ENCODE measurements at regions not wholly inside any gene's neighbourhood (a gene's known extent, or its start where the extent isn't known, plus 50 kb on each side); places are given as distances from the start of the nearest gene placed in this dataset.

DNA sequence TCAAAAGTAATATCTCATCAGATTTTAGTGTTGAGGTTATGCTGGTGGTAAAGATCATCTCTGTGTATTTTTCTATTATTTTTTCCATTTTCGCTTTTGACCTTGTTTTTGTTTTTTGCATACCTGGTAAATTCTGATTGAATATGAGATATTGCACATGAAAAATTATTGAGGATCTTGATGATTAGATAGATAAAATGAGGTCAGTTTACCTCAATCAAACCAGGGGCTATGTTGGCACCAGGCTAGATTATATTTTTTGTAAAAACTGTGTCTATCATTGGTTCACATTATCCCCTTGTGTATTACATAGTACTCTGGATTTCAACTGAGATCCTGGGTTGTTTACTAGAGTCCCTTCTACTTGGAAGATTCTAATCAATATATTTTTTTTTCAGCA lies 774.9 kb upstream of the ZNF608 start (continued):
- TF ChIP-seq, protein P1, sequence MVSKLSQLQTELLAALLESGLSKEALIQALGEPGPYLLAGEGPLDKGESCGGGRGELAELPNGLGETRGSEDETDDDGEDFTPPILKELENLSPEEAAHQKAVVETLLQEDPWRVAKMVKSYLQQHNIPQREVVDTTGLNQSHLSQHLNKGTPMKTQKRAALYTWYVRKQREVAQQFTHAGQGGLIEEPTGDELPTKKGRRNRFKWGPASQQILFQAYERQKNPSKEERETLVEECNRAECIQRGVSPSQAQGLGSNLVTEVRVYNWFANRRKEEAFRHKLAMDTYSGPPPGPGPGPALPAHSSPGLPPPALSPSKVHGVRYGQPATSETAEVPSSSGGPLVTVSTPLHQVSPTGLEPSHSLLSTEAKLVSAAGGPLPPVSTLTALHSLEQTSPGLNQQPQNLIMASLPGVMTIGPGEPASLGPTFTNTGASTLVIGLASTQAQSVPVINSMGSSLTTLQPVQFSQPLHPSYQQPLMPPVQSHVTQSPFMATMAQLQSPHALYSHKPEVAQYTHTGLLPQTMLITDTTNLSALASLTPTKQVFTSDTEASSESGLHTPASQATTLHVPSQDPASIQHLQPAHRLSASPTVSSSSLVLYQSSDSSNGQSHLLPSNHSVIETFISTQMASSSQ (IDR thresholded peaks at IDR 0.05; ENCODE audit: low read depth): no peak
- TF ChIP-seq, protein P1 (CRISPR knock-in tag; IDR thresholded peaks at IDR 0.05; ENCODE audit: borderline replicate concordance): no peak
- TF ChIP-seq ZSCAN12 (CRISPR knock-in tag; IDR thresholded peaks at IDR 0.05) (no peak), MED13 (CRISPR knock-in tag; IDR thresholded peaks at IDR 0.05) (no peak), SRSF1 (optimal IDR thresholded peaks at IDR 0.05; ENCODE audit: low read depth, low read length) (no peak), ZFAT (CRISPR knock-in tag; conservative IDR thresholded peaks at IDR 0.05) (no peak), ARNTL (CRISPR knock-in tag; IDR thresholded peaks at IDR 0.05) (no peak)
- TF ChIP-seq, protein P2, sequence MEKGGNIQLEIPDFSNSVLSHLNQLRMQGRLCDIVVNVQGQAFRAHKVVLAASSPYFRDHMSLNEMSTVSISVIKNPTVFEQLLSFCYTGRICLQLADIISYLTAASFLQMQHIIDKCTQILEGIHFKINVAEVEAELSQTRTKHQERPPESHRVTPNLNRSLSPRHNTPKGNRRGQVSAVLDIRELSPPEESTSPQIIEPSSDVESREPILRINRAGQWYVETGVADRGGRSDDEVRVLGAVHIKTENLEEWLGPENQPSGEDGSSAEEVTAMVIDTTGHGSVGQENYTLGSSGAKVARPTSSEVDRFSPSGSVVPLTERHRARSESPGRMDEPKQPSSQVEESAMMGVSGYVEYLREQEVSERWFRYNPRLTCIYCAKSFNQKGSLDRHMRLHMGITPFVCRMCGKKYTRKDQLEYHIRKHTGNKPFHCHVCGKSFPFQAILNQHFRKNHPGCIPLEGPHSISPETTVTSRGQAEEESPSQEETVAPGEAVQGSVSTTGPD (CRISPR knock-in tag; IDR thresholded peaks at IDR 0.05): no peak

DNA sequence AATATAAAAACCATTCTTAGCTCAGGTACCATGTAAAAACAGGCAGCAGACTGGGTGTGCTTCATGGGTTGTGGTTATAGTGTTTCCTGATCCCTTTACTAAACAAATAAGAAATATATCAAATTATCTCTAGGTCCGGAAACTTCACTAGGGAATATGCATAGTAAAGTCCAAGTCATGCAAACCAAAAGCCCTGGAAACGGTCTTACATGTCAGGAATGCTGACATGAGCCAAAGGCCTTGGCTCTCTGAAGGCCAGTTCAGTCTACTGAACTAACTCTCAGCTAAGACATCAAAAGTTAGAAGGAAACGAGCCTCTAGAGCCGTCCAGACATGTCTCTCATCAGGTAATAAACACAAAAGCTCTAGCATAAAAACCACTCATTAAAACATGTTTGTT lies 778.9 kb upstream of the ZNF608 start:
- CTCF ChIA-PET (ENCODE audit: low intra/inter-chr PET ratio, low total read pairs): no interaction called here
- no peak overlapping the region for H3K4me2 ChIP-seq (ENCODE audit: low read depth, low read length)
- no TSS peak for BruUV-seq (replicated peaks)
- no peaks in the 10 kb centered on the region for H3K36me3 ChIP-seq (replicated peaks in 1 of 2; ENCODE audit: control insufficient read depth in 1 of 2, insufficient read depth in 2 of 2, low read length in 2 of 2)
- DNase-seq (ENCODE audit: low spot score): no peak
- no peak overlapping the region for H2AFZ ChIP-seq (ENCODE audit: low read length)
- no peak for FAIRE-seq
- H4K20me1 ChIP-seq (ENCODE audit: insufficient read depth, low read length): no peaks in the 10 kb centered on the region
- POLR2A ChIA-PET: no interaction called here
- TF ChIP-seq, protein P3, sequence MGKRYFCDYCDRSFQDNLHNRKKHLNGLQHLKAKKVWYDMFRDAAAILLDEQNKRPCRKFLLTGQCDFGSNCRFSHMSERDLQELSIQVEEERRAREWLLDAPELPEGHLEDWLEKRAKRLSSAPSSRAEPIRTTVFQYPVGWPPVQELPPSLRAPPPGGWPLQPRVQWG (CRISPR knock-in tag; IDR thresholded peaks at IDR 0.05; ENCODE audit: borderline replicate concordance, low read depth): no peak
- intact Hi-C loops (cut with micrococcal nuclease; ENCODE audit: unreplicated experiment) (no loop called here), in situ Hi-C loops (cut with HindIII; ENCODE audit: extremely low pct_ligation_motif_present, low pct_unique_long_range_greater_than_20kb) (no loop called here)
- 4% methylated on average over 4 of the region's 4 CpGs for WGBS (ENCODE audit: low lambda C conversion rate)
- H3K4me3 ChIP-seq (replicated peaks in 1 of 3; ENCODE audit: insufficient read depth in 1 of 3, low read depth in 2 of 3, low read length in 3 of 3): no peak overlapping the region
- H3K27me3 ChIP-seq (ENCODE audit: control insufficient read depth in 1 of 2, insufficient read depth in 2 of 2, low read length in 2 of 2): no peaks in the 10 kb centered on the region
- no peaks in the 10 kb centered on the region for H3K4me1 ChIP-seq (ENCODE audit: insufficient read depth, low read length)
- H3K27ac ChIP-seq (ENCODE audit: extremely low read length, insufficient read depth, low read length): no peak overlapping the region
- no peak overlapping the region for H3K9ac ChIP-seq (ENCODE audit: insufficient read depth, low read depth, low read length)
- no peaks in the 10 kb centered on the region for H3K79me2 ChIP-seq (ENCODE audit: insufficient read depth, low read length)
- no peak for ATAC-seq
- H3K9me3 ChIP-seq (ENCODE audit: low read length): peaks cover 9% of the 10 kb centered on the region

Measured in HepG2 (cell line).